SK-N-SH treated with all-trans-retinoic acid at 6 μM for 48 hours (cell line): ENCODE measurements at regions not wholly inside any gene's neighbourhood (a gene's known extent, or its start where the extent isn't known, plus 50 kb on each side); places are given as distances from the start of the nearest gene placed in this dataset.

Experiments
- ATAC-seq: fragments of 200-7000 bp; cut with Tn5 transposase; 3 replicates; pipeline ENCODE4 v1.9.1; 2020; ENCODE audit warnings: mild to moderate bottlenecking, moderate library complexity
- ARNTL ChIP-seq: fragments of 450-650 bp; formaldehyde crosslinking; IDR thresholded peaks from 2 replicates; pipeline ENCODE4 v1.5.0; 2020; ENCODE audit warnings: low read depth, mild to moderate bottlenecking, moderate library complexity, borderline replicate concordance
- BACH2 ChIP-seq: fragments of 250-450 bp; sonication (Bioruptor Pico); IDR thresholded peaks from 2 replicates; pipeline ENCODE4 v1.9.0; 2021; ENCODE audit warnings: mild to moderate bottlenecking, borderline replicate concordance
- CSDC2 ChIP-seq: fragments of 250-450 bp; sonication (Bioruptor Pico); IDR thresholded peaks from 2 replicates; pipeline ENCODE4 v1.5.0; 2020; ENCODE audit warnings: mild to moderate bottlenecking, moderate library complexity
- ESRRG ChIP-seq: fragments of 250-450 bp; sonication (Bioruptor Pico); IDR thresholded peaks from 2 replicates; pipeline ENCODE4 v1.6.1; 2021; ENCODE audit warnings: mild to moderate bottlenecking
- GLIS3 ChIP-seq: fragments of 250-450 bp; sonication (Bioruptor Pico); IDR thresholded peaks from 2 replicates; pipeline ENCODE4 v1.5.0; 2020; ENCODE audit warnings: mild to moderate bottlenecking, moderate library complexity
- ISL1 ChIP-seq: fragments of 250-450 bp; sonication (Bioruptor Pico); IDR thresholded peaks from 2 replicates; pipeline ENCODE4 v2.1.2; 2022; ENCODE audit warnings: mild to moderate bottlenecking, moderate library complexity
- OSR1 ChIP-seq: fragments of 250-450 bp; sonication (Bioruptor Pico); IDR thresholded peaks from 2 replicates; pipeline ENCODE4 v1.8.0; 2022; ENCODE audit warnings: moderate library complexity, mild to moderate bottlenecking, inconsistent platforms
- PPARA ChIP-seq: fragments of 250-450 bp; sonication (Bioruptor Pico); IDR thresholded peaks from 2 replicates; pipeline ENCODE4 v1.5.0; 2020; ENCODE audit warnings: mild to moderate bottlenecking, borderline replicate concordance
- RARB ChIP-seq: fragments of 250-450 bp; sonication (Bioruptor Pico); IDR thresholded peaks from 2 replicates; pipeline ENCODE4 v1.8.0; 2021; ENCODE audit warnings: mild to moderate bottlenecking, moderate library complexity
- SNAI2 ChIP-seq: fragments of 250-450 bp; sonication (Bioruptor Pico); IDR thresholded peaks from 2 replicates; pipeline ENCODE4 v1.5.0; 2020; ENCODE audit warnings: mild to moderate bottlenecking, moderate library complexity
- TCF4 ChIP-seq: fragments of 250-450 bp; sonication (Bioruptor Pico); IDR thresholded peaks from 2 replicates; pipeline ENCODE4 v1.8.0; 2021; ENCODE audit warnings: mild to moderate bottlenecking, moderate library complexity, borderline replicate concordance
- TOX ChIP-seq: fragments of 250-450 bp; sonication (Bioruptor Pico); IDR thresholded peaks from 2 replicates; pipeline ENCODE4 v1.8.0; 2021; ENCODE audit warnings: mild to moderate bottlenecking, moderate library complexity, borderline replicate concordance
- ZFP30 ChIP-seq: fragments of 450-650 bp; formaldehyde crosslinking; IDR thresholded peaks from 2 replicates; pipeline ENCODE4 v1.5.0; 2022; ENCODE audit warnings: mild to moderate bottlenecking, moderate library complexity
- ZNF565 ChIP-seq: fragments of 450-650 bp; formaldehyde crosslinking; conservative IDR thresholded peaks from 2 replicates; pipeline ENCODE4 v1.5.0; 2020; ENCODE audit warnings: low read depth, mild to moderate bottlenecking, moderate library complexity
- ZNF70 ChIP-seq: fragments of 450-650 bp; formaldehyde crosslinking; IDR thresholded peaks from 2 replicates; pipeline ENCODE4 v1.5.0; 2020; ENCODE audit warnings: mild to moderate bottlenecking, moderate library complexity
- ZNF8 ChIP-seq: fragments of 450-650 bp; formaldehyde crosslinking; IDR thresholded peaks from 2 replicates; pipeline ENCODE4 v1.5.0; 2020; ENCODE audit warnings: mild to moderate bottlenecking, moderate library complexity
- TF ChIP-seq, protein P1 (sequence below): fragments of 250-450 bp; sonication (Bioruptor Pico); IDR thresholded peaks from 2 replicates; pipeline ENCODE4 v1.8.0; 2020; ENCODE audit warnings: mild to moderate bottlenecking, moderate library complexity, borderline replicate concordance
- TF ChIP-seq, protein P2 (sequence below): fragments of 250-450 bp; sonication (Bioruptor Pico); IDR thresholded peaks from 2 replicates; pipeline ENCODE4 v1.5.1; 2021; ENCODE audit warnings: mild to moderate bottlenecking, moderate library complexity
- TF ChIP-seq, protein P3 (sequence below): fragments of 250-450 bp; sonication (Bioruptor Pico); IDR thresholded peaks from 2 replicates; pipeline ENCODE4 v1.8.0; 2021; ENCODE audit warnings: low read depth, mild to moderate bottlenecking, moderate library complexity, borderline replicate concordance
- TF ChIP-seq, protein P4 (sequence below): fragments of 250-450 bp; sonication (Bioruptor Pico); IDR thresholded peaks from 2 replicates; pipeline ENCODE4 v1.5.0; 2020; ENCODE audit warnings: mild to moderate bottlenecking, moderate library complexity
- TF ChIP-seq, protein P5 (sequence below): fragments of 250-450 bp; sonication (Bioruptor Pico); IDR thresholded peaks from 2 replicates; pipeline ENCODE4 v1.5.1; 2020; ENCODE audit warnings: low read depth, mild to moderate bottlenecking, moderate library complexity

DNA sequence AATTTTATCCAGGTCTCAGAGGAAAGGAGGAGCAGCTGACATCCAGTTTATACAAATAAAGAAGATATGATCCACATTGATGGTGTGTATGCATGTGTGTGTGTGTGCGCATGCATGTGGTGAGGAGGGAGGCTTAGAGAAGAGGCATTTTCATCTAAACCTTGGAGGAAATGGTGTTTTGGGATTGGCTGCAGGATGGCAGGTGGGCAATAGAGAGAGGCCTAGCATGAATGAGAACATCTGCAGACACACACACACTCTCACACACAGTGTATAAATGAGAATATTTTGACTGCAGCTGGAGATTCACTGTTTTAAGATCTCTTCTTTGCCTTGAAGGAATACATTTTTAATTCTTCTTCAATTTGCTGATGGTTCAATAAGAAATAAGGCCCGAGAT is 61.7 kb upstream of the TMEM17 start:
- peak; percentile 30; the same call in 2 of the 3 replicates for ATAC-seq
- TF ChIP-seq GLIS3 (CRISPR knock-in tag) = no peak
- no peak for TF ChIP-seq BACH2 (CRISPR knock-in tag)
- no peak for TF ChIP-seq TOX (CRISPR knock-in tag)
- no peak for TF ChIP-seq SNAI2 (CRISPR knock-in tag)
- TF ChIP-seq ZNF70 (CRISPR knock-in tag) = no peak
- TF ChIP-seq TCF4 = no peak
- TF ChIP-seq, protein P1, sequence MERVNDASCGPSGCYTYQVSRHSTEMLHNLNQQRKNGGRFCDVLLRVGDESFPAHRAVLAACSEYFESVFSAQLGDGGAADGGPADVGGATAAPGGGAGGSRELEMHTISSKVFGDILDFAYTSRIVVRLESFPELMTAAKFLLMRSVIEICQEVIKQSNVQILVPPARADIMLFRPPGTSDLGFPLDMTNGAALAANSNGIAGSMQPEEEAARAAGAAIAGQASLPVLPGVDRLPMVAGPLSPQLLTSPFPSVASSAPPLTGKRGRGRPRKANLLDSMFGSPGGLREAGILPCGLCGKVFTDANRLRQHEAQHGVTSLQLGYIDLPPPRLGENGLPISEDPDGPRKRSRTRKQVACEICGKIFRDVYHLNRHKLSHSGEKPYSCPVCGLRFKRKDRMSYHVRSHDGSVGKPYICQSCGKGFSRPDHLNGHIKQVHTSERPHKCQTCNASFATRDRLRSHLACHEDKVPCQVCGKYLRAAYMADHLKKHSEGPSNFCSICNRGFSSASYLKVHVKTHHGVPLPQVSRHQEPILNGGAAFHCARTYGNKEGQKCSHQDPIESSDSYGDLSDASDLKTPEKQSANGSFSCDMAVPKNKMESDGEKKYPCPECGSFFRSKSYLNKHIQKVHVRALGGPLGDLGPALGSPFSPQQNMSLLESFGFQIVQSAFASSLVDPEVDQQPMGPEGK (CRISPR knock-in tag) = no peak
- TF ChIP-seq, all 23 proteins: peak for 0

DNA sequence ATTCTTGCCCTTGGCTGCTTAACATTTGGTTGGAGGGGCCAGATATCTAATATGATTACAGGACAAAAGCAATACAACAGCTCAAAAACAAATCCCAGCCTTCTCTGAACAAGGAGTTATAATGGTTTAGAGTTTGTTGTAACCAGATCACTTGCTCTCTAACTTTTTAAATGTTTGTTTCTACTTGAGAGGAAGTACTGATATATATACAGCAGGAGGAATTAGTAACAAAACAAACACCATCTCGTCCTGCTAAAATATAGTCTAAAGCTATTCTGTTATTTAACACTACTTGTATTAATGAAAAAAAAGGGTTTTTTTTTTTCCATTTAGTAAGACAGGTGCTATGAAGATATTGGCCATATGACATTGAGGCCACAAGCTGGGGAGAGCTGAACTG is 60.9 kb upstream of the TMEM17 start:
- no peak for ATAC-seq
- TF ChIP-seq GLIS3 (CRISPR knock-in tag) = no peak
- TF ChIP-seq OSR1 (CRISPR knock-in tag) = no peak
- no peak for TF ChIP-seq CSDC2 (CRISPR knock-in tag)
- no peak for TF ChIP-seq BACH2 (CRISPR knock-in tag)
- no peak for TF ChIP-seq ESRRG
- TF ChIP-seq ZNF565 (CRISPR knock-in tag) = no peak
- TF ChIP-seq, protein P2, sequence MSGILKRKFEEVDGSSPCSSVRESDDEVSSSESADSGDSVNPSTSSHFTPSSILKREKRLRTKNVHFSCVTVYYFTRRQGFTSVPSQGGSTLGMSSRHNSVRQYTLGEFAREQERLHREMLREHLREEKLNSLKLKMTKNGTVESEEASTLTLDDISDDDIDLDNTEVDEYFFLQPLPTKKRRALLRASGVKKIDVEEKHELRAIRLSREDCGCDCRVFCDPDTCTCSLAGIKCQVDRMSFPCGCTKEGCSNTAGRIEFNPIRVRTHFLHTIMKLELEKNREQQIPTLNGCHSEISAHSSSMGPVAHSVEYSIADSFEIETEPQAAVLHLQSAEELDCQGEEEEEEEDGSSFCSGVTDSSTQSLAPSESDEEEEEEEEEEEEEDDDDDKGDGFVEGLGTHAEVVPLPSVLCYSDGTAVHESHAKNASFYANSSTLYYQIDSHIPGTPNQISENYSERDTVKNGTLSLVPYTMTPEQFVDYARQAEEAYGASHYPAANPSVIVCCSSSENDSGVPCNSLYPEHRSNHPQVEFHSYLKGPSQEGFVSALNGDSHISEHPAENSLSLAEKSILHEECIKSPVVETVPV (CRISPR knock-in tag) = no peak
- TF ChIP-seq, protein P3, sequence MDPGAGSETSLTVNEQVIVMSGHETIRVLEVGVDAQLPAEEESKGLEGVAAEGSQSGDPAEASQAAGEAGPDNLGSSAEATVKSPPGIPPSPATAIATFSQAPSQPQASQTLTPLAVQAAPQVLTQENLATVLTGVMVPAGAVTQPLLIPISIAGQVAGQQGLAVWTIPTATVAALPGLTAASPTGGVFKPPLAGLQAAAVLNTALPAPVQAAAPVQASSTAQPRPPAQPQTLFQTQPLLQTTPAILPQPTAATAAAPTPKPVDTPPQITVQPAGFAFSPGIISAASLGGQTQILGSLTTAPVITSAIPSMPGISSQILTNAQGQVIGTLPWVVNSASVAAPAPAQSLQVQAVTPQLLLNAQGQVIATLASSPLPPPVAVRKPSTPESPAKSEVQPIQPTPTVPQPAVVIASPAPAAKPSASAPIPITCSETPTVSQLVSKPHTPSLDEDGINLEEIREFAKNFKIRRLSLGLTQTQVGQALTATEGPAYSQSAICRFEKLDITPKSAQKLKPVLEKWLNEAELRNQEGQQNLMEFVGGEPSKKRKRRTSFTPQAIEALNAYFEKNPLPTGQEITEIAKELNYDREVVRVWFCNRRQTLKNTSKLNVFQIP = no peak
- TF ChIP-seq RARB (CRISPR knock-in tag) = no peak
- TF ChIP-seq, protein P1 (CRISPR knock-in tag) = no peak
- TF ChIP-seq TOX (CRISPR knock-in tag) = no peak
- TF ChIP-seq ARNTL = no peak

DNA sequence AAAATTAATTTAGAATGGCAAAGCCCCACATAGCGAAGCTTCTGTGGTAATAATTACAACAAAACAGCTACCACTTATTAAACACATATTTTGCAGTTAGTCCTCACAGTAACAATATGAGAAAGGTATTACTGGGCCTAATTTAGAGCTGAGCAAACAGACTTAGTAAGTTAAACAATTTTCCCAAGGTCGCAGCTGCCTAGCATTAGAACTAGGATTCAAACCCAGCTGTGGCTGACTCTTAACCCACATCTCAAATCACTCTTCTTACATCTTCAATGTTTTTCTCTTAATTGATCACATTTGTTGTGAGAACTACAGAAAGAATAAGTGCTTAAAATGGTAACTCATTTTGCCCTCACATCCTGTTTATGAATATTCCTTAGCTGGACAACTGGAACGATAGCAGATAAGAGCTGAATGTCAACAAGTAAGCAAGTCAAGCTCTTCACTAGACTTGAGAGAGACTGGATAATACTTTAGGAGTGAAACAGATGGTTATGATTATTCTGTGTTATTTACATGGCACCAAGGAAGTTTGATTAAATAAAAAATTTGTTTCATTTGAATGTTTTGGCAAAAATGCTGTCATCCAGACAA is 59.4 kb upstream of the TMEM17 start:
- TF ChIP-seq ARNTL (no peak), BACH2 (CRISPR knock-in tag) (no peak), PPARA (CRISPR knock-in tag) (no peak), ZFP30 (CRISPR knock-in tag) (no peak), TOX (CRISPR knock-in tag) (no peak), ZNF8 (no peak), TCF4 (no peak), ESRRG (no peak), GLIS3 (CRISPR knock-in tag) (no peak), OSR1 (CRISPR knock-in tag) (no peak), ISL1 (CRISPR knock-in tag) (no peak)
- TF ChIP-seq, protein P3 = no peak
- TF ChIP-seq, protein P4, sequence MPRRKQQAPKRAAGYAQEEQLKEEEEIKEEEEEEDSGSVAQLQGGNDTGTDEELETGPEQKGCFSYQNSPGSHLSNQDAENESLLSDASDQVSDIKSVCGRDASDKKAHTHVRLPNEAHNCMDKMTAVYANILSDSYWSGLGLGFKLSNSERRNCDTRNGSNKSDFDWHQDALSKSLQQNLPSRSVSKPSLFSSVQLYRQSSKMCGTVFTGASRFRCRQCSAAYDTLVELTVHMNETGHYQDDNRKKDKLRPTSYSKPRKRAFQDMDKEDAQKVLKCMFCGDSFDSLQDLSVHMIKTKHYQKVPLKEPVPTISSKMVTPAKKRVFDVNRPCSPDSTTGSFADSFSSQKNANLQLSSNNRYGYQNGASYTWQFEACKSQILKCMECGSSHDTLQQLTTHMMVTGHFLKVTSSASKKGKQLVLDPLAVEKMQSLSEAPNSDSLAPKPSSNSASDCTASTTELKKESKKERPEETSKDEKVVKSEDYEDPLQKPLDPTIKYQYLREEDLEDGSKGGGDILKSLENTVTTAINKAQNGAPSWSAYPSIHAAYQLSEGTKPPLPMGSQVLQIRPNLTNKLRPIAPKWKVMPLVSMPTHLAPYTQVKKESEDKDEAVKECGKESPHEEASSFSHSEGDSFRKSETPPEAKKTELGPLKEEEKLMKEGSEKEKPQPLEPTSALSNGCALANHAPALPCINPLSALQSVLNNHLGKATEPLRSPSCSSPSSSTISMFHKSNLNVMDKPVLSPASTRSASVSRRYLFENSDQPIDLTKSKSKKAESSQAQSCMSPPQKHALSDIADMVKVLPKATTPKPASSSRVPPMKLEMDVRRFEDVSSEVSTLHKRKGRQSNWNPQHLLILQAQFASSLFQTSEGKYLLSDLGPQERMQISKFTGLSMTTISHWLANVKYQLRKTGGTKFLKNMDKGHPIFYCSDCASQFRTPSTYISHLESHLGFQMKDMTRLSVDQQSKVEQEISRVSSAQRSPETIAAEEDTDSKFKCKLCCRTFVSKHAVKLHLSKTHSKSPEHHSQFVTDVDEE (CRISPR knock-in tag) = no peak
- TF ChIP-seq, protein P5, sequence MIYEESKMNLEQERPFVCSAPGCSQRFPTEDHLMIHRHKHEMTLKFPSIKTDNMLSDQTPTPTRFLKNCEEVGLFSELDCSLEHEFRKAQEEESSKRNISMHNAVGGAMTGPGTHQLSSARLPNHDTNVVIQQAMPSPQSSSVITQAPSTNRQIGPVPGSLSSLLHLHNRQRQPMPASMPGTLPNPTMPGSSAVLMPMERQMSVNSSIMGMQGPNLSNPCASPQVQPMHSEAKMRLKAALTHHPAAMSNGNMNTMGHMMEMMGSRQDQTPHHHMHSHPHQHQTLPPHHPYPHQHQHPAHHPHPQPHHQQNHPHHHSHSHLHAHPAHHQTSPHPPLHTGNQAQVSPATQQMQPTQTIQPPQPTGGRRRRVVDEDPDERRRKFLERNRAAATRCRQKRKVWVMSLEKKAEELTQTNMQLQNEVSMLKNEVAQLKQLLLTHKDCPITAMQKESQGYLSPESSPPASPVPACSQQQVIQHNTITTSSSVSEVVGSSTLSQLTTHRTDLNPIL (CRISPR knock-in tag) = no peak
- ATAC-seq = no peak; the same call in 2 of the 3 replicates
